ENCODE measurements at regions not wholly inside any gene's neighbourhood (a gene's known extent, or its start where the extent isn't known, plus 50 kb on each side); places are given as distances from the start of the nearest gene placed in this dataset.
"Not testable (repeated sequence)": the region's sequence is repeated elsewhere in the genome, so short reads cannot be mapped to it uniquely, and the experiment has no call there.

DNA sequence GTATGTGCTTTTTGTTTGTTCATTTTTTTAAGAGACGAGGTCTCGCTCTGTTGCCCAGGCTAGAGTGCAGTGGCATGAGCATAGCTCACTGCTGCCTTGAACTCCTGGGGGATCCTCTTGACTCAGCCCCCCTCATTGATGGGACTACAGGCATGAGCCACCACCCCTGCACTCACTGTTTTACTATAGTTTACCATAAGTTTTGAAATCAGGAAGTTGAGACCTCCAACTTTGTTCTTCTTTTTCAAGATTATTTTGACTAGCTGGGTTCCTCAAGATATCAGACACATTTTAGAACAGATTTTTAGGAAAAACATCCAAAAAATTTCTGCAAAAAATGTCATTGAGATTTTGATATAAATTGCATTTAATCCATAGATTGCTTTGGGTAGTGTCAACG is 120.4 kb upstream of the FGGY start:
- DNase-seq (ENCODE audit: low spot score): no peak

DNA sequence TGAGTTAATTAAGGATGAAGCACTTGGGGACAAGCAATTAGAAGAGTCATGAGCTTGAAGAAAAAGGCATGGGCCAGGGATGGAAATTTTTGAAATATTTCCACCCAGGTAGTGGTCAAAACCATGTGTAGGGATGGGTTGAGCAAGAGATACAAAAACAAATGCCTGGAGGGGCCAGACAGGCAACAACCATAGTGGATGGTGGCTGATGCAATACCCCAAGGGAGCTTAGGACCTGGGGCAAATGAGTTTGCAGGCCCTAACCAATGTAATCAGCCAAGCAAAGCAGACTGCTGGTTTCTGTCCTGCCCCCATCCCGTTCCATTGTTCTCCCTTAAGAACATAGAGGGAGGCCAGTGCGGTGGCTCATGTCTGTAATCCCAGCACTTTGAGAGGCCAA is 119.1 kb upstream of the FGGY start:
- no peak for DNase-seq (ENCODE audit: low spot score)

DNA sequence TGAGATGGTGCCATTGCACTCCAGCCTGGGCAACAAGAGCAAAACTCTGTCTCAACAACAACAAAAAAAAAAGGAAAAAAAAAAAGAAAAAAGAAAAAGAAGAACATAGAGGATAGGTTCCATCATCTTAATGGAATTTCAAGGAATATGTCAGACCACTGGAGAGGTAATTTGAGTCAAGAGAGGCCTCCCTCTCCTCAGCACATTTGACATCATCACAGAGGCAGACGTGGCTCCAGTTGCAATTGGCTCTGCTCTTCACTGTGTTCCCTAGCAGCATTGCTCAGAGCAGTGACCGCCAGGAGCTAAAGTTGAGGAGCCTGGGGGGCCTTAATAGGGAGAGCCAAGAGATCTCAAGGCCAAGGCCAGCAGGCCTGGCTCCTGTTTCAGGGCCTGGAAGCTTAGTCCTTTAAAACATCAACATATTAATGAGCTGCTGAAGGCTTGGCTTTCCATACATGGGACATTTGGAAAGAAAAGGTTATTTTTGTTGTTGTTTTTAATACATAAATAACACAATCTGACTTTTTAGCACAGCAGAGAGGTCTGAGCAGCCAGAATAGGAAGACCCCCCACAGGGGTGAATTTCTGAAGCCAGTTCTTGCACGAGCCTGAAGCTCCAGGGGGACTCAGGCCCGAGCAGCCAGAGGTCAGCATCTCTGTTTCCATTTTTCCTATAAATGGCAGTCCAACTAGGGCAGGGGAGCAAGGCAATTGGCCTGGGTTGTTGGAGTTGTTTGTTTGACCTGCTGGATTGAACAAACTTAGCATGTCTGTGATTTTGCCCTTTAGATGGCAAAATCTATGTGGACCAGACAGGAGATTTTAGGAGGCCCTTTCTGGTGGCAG is 118.3 kb upstream of the FGGY start:
- no peak for DNase-seq (ENCODE audit: low spot score)

DNA sequence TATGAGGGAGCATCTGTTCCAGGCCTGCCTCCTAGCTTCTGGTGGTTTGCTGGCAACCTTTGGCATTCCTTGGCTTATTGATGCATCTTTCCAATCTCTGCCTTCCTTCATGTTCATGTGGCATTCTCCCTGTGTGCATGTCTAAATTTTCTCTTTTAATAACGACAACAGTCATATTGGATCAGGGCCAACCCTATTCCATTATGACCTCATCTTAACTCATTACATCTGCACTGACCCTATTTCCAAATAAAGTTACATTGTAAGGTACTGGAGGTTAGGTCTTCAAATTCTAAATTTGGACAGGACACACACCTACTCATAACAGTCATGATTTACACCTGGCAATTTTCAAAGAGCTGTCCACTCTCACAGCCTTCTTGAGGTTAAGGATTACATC is 117.2 kb upstream of the FGGY start:
- no peak for DNase-seq (ENCODE audit: low spot score)

DNA sequence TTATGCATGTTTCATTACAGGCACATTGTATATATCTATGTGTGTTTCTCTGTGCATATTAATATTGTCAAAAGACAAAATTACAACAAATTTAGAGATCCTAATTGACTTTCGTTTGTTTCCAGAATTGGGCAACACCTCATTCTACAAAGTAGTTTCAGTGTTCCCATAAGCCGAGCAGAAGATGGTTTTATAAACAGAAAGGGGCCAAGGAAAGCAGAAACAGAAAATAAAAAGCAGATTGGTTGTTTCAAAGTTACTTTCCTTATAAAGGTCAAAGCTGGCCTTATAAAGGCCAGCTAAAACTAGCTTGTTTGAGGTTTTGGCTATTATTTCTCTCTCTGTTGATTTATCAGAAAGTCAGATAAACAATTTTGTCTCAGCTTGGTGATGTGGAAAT is 116.2 kb upstream of the FGGY start:
- DNase-seq (ENCODE audit: low spot score): no peak

DNA sequence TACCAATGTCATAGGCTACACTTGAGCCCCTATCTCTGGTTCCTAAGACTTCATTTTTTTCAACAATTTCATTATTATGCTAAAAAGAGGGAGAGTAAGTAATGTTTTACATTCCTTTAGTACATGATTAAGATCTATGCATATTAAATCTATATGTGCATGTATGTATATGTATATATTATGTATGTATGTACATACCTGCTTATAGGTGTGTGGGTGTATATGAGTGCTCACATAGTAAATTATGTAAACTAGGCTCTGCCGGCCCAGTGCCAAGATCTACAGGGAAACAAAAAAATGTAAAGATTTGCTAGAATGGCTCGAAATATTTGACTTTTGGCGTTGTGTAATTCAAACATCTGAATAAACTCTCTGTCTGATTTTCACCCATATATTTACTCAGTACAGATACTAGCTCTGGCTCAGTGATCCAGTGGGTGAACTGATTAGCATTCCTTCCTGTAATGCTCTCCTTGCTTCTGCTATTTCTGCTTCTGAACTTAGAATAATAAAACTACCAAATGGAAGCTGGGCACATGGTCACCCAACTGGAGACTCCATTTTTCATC is 113.1 kb upstream of the FGGY start:
- no peak for DNase-seq (ENCODE audit: low spot score)

DNA sequence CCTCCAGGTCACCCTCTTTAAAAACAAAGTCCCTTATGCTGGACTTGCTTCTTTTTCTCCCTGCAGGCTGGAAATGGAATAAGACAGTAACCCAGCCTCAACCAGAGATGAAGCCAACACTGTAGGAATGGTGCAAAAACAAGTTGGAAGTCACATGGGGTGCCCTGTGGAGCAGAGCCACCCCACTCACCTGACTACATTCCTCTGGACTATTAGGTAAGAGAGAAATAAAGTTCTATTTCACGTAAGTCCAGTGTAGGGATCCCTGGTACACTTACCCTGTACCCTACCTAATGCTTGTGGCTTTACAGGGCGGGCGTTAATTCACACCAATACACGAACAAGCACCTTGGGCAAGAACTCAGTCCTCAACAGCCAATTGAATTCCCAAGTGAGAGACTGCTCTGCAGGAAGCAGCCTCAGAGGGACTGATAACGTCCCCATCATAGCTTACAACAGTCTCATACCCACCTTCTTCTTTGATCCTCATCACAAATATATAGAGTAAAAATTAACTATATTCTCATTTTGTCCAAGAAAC is 112.5 kb upstream of the FGGY start:
- no peak for DNase-seq (ENCODE audit: low spot score)

DNA sequence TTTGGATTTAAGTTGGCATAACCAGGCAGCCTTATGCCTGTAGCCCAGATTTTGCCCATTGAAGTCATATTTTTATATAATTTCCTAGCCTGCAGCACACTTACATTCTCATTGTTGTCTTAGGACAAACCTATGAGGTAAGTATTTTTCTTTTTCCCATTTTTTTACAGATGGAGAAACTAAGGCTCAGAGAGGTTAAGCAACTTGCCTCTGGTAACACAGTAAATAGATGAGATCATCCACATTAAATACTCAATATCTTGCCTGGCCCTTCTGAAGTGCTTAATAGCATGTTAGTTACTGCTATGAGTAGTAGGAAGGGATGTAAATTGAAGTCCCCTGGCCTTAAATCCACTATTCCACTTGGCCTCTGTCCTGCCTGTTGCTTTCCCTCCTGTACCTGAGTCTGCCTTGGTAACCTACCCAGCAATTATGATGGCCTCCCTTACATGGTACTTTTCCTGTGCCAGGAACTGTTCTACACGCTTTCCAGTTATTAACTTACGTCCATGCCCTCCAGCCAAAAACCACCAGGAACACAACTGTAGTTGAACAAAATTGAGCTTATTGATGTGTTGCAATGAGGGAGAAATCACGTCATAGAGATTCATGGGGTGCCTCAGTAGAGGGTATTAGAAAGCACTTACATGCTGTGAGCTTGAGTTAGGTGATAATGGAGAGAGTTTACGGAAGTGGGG is 111.6 kb upstream of the FGGY start:
- no peak for DNase-seq (ENCODE audit: low spot score)

DNA sequence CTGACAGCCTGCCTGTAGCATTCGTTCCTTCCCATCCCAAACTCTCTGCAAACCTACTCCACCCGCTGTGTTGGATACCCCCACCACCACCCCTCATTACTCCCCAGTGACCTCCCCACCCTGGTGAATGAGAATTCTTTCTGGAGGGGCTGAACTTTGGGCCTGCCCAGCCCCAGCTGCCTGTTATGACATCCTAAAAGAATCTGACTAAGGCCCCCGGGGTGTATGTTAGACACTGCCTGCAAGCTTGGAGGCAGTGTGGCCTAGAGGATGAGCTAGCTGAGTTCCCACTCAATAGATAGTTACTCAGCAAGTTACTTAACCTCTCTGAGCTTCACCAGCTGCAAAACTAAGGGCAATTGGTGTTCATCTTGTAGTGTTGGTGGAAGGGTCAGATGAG is 110.2 kb upstream of the FGGY start:
- DNase-seq (ENCODE audit: low spot score): no peak

DNA sequence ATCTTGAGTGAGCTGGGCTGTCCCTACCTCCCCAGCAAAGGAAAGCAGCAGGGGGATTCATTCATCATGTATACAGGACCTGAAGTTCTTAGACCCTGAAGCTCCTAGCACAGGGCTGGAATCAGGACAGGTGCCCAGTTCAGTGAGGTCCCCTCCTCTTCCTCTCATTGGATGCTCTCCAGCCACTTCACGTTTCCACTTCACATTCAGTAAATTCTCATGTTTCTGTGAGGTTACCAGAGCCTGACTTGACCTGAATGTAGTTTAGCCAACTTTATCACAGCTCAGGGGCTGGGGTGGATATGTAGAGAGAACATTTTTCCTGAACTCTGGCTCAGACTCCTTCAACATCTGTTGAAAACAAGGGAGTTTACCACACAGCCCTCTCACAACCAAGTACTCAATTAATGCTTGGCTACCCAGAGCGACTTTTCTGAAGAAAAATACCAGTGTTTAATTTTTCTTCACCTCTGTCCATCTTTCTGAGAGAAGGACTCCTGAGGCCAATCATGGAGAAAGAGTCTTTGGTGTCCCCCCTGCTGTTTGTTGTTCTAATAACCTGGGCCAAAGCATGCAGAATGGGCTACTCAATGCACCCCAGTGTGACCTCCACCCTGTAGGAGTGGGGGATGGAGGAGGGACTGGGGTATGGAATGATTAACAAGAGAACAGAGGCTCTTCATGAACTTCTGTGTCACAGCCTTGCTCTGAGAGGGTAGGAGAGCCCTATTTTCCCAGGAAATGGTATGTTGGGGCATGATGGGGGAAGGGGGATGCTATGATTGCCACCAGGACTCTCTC is 108.3 kb upstream of the FGGY start:
- DNase-seq (ENCODE audit: low spot score): no peak

DNA sequence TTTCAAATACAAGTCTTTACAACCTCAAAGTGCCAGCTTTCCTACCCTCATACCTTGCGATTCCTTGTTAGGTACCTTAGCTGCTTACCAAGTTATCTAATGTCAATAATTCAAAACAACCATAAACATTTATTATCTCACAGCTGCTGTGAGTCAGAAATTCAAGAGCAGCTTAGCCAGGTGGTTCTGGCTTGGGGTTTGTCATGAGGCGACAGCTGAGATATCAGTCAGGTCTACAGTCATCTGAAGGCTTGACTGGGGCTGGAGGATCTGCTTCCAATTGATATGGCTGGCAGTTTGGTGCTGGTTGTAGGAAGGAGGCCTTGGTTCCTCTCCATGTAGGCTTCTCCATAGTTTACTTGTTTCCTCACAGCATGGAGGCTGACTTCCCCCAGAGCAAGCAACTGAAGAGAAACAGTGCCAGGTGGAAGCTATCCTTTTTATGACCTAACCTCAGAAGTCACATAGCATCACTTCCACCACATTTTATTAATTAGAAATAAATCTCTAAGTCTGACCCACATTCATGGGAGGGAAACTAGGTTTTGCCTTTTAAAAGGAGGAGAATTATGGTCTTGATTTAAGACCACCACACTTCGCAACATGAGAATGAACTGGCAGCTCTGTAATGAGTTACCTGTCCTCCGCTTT is 103.3 kb upstream of the FGGY start:
- peak; percentile 45 for DNase-seq (ENCODE audit: low spot score)

DNA sequence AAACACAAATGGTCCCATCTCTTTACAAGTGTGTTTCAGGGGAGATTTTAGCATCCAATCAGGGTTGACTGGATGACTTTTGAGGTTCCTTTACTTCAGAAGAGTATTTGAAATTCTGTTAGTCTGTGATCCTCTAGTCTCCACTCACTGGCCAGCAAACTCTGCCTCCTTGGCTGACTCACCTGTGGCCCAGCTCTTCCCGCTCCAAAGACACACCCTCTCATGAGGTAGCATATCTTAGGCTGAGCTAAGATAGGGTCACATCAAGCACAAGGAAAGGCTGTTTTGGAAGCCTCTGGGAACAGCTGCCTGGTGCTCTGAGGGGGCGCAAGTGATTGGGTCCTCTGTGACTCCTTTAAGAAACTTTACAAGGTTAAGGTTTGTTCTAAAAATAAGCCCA is 102.3 kb upstream of the FGGY start:
- peak; percentile 11 for DNase-seq (ENCODE audit: low spot score)

DNA sequence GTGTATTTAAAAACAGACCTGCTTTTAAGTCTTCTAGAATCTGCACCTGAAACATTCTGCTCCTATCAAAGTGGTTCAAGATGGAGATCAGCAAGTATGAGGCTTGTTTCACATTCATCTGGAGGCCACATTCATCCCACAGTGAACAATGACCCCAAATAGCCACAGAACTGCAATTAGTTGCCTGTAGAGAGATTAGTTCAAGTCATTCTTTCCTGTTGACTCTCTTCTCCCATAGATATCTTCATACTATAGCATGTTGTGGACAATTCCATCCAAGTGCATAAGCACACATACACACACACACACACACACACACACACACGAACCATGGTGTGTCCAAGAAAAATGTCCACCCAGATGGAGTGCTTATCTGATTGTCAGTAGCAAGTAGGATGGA is 101.7 kb upstream of the FGGY start:
- DNase-seq (ENCODE audit: low spot score): no peak

DNA sequence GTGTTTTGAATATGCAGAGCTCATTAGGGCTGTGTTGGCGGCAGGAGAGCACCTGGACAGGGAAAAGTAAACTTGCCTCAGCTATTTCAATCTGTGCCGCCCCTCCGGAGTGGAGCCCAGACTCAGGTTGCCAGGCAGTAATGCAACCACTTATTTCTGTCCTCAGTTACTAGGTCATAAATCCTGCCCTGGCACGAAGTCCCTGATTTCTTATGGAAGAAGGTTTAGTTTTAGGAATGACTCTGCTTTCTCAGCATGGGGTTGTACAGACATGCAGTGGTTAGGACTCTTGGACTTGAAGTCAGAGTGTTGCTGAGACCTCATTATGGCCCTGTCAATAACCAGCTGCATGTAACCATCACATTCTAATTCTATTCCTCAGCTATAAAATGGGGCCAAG is 98.3 kb upstream of the FGGY start:
- no peak for DNase-seq (ENCODE audit: low spot score)

DNA sequence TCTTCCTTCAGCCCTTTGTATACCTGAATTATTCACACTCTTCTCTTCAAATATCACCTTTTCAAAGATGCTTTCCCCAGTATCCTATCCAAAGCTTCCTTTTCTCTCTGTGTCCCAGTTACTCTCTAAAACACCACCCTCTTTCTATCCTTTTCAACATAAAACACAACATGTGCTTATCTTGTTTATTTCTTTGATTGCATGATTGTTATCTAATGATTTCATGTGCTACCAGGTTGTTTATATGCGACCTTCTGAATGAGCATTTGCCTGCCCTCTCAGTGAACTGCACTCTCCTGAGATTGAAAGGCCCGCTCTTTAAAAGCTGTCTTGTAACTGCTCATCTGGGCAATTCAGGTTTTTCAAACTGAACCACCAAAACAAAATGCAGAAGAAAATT is 97.7 kb upstream of the FGGY start:
- DNase-seq (ENCODE audit: low spot score): no peak

DNA sequence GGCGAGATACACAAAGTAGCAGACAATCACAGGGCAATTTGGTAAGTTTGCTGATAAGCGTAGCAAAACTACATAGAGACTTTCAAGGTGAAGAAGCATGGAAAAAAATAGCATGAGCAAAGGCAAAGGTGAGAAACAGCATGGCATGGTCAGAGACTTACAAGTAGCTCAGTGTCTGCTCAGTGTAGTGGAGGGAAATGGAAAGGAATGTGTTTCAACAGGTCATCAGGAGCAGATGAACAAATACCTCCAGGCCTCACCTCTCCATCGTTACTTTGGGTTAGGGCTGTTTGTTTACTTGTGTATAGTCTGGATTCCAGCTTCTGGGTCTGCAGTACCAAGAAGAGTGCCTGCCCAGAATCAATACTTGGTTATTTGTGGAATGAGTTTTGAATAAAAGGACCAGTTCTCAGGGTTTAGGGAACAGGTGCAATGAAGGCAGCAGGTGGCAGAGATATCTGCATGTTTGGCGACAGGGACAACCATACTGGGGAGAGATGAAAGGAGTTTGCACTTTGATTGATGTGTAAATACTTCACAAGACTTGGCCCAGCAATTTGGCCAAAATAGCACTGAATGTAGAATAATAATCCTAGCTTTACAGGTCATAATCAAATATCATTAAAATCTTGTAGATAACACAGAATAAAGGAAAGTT is 97.0 kb upstream of the FGGY start:
- no peak for DNase-seq (ENCODE audit: low spot score)

DNA sequence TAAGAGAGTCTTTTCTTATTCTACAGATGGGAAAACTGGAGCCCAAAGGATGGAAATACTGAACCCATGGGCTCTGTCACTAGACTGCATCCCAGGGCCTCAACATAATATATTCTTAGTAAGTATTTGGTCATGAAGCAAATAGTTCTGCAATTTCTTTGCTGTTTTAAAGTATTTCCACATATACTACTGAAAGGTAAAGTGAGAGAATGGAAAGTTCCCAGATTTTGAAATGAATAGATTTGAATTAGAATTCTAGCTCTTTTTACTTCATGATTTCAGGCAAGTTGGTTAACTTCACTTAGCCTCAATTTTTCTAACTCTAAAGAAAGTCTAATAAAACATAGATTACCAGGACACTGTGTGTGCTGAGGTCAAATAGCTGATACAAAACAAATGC is 95.6 kb upstream of the FGGY start:
- no peak for DNase-seq (ENCODE audit: low spot score)

DNA sequence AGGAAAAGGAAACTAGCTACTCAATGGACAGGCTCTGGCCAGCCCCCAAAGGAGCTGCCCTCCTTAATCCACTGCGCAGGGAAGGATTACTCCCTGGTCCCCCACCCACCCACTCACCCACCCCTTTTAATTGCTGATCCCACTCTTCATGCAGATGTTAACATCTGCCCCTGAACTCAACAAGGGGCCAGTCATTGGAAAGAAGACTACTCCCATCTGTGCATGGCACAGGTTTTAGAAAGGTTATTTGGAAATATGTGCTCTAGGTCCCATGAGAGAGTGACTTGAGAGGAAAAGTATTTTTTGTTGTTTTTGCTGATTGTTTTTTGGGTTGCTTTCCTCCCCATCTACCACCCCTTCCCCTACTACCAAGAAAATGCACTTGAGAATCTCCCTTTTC is 94.4 kb upstream of the FGGY start:
- no peak for DNase-seq (ENCODE audit: low spot score)

DNA sequence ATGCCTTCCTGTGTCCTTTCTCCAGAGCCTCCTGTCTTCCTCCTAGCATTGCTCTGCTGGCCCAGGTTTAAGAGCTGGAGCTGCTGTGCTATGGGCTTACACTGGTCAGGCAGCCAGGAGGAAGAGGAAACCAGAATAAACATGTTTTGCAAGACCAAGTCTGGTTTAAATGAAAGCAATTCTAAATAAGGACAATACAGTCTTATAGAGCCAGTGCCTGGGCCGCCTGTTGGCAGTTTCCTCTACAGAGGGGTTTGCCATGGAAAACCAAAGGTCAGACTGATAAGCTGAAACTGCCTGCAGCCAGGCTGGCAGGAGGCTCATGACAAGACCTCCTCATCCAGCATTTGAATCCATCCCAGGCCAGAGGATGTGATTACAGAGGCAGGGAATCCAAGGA is 92.9 kb upstream of the FGGY start:
- no peak for DNase-seq (ENCODE audit: low spot score)

DNA sequence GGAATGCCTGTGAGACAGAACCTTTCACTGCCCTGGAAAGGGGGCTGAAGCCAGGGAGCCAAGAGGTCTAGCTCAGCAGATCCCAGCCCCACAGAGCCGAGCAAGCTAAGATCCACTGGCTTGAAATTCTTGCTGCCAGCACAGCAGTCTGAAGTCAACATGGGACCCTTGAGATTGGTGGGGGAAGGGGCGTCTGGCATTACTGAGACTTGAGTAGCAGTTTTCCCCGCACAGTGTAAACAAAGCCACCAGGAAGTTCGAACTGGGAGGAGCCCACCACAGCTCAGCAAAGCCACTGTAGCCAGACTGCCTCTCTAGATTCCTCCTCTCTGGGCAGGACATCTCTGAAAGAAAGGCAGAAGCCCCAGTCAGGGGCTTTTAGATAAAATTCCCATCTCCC is 90.3 kb upstream of the FGGY start:
- not testable (repeated sequence) for DNase-seq (ENCODE audit: low spot score)

DNA sequence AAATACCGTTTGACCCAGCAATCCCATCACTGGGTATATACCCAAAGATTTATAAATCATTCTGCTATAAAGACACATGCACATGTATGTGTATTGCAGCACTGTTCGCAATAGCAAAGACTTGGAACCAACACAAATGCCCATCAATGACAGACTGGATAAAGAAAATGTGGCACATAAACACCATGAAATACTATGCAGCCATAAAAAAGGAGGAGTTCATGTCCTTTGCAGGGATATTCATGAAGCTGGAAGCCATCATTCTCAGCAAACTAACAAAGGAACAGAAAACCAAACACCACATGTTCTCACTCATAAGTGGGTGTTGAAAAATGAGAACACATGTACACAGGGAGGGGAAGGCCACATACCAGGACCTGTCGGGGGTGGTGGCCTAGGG is 86.5 kb upstream of the FGGY start:
- not testable (repeated sequence) for DNase-seq (ENCODE audit: low spot score)

All from LoVo (cell line).